Brain microvascular endothelial cell (primary cell): ENCODE measurements at regions not wholly inside any gene's neighbourhood (a gene's known extent, or its start where the extent isn't known, plus 50 kb on each side); places are given as distances from the start of the nearest gene placed in this dataset.

Source experiments
- DNase-seq: peaks from one replicate; pipeline ENCODE4 v3.0.0-alpha.2; 2020
- H3K27ac ChIP-seq: fragments of 250-450 bp; sonication (Bioruptor Pico); 2 replicates; pipeline ENCODE4 v1.5.1; 2020; ENCODE audit warnings: mild to moderate bottlenecking, moderate library complexity
- H3K27me3 ChIP-seq: fragments of 250-450 bp; sonication (Bioruptor Pico); replicated peaks from 2 replicates; pipeline ENCODE4 v1.5.1; 2020; ENCODE audit warnings: mild to moderate bottlenecking
- H3K36me3 ChIP-seq: fragments of 250-450 bp; sonication (Bioruptor Pico); replicated peaks from 2 replicates; pipeline ENCODE4 v1.5.1; 2020; ENCODE audit warnings: mild to moderate bottlenecking
- H3K4me3 ChIP-seq: 2 replicates; pipeline ENCODE4 v1.5.1; 2011; ENCODE audit warnings: low read depth, mild to moderate bottlenecking, control low read depth, low read length, moderate library complexity
- CTCF ChIP-seq: IDR thresholded peaks from 2 replicates; pipeline ENCODE4 v1.5.1; 2011; ENCODE audit warnings: low read depth, mild to moderate bottlenecking, moderate library complexity, low read length, control low read depth, inconsistent platforms; ENCODE audit errors: missing control alignments
- in situ Hi-C: cut with HindIII; loops from 2 replicates; pipeline ENCODE4 v1.10.0; 2017; ENCODE audit warnings: low sequenced_read_pairs, low pct_ligation_motif_present

- TF ChIP-seq CTCF, result no peak
- Histone ChIP-seq H3K4me3 (no peak overlapping the region), H3K27me3 (no peaks in the 10 kb centered on the region), H3K27ac (no peak overlapping the region), H3K36me3 (no peaks in the 10 kb centered on the region)
- no peak for DNase-seq
- in situ Hi-C loops, result no loop called here
Measured at GRCh38 chr6:18725449-18725848, 338.3 kb downstream of the RNF144B start.

- no peak for DNase-seq
- no peak for TF ChIP-seq CTCF
- H3K27ac ChIP-seq, result no peak overlapping the region
- H3K27me3 ChIP-seq, result no peaks in the 10 kb centered on the region
- no peaks in the 10 kb centered on the region for H3K36me3 ChIP-seq
- no peak overlapping the region for H3K4me3 ChIP-seq
- in situ Hi-C loops, result no loop called here
Measured at GRCh38 chr6:18733921-18734550, 346.9 kb downstream of the RNF144B start.

GRCh38 chr6:18741741-18742140 lies 354.6 kb downstream of the RNF144B start:
- no peak overlapping the region for H3K4me3 ChIP-seq
- H3K36me3 ChIP-seq, result no peaks in the 10 kb centered on the region
- no peak for TF ChIP-seq CTCF
- in situ Hi-C loops, result no loop called here
- H3K27me3 ChIP-seq, result no peaks in the 10 kb centered on the region
- no peak overlapping the region for H3K27ac ChIP-seq
- DNase-seq, result no peak

- in situ Hi-C loops, result no loop called here
- H3K36me3 ChIP-seq, result no peaks in the 10 kb centered on the region
- no peak for TF ChIP-seq CTCF
- DNase-seq, result peak; percentile 9
- no peaks in the 10 kb centered on the region for H3K27me3 ChIP-seq
- no peak overlapping the region for H3K4me3 ChIP-seq
- no peak overlapping the region for H3K27ac ChIP-seq
Measured at GRCh38 chr6:18742406-18742805, 355.3 kb downstream of the RNF144B start.

- in situ Hi-C loops, result no loop called here
- H3K27me3 ChIP-seq, result no peaks in the 10 kb centered on the region
- H3K36me3 ChIP-seq, result no peaks in the 10 kb centered on the region
- no peak for DNase-seq
- no peak for TF ChIP-seq CTCF
- H3K27ac ChIP-seq, result no peak overlapping the region
- H3K4me3 ChIP-seq, result no peak overlapping the region
Measured at GRCh38 chr6:18746727-18747126, 359.6 kb downstream of the RNF144B start.

GRCh38 chr6:18748314-18748713 lies 361.2 kb downstream of the RNF144B start:
- Histone ChIP-seq H3K4me3 (no peak overlapping the region), H3K36me3 (no peaks in the 10 kb centered on the region), H3K27me3 (no peaks in the 10 kb centered on the region), H3K27ac (no peak overlapping the region)
- in situ Hi-C loops, result no loop called here
- DNase-seq, result no peak
- TF ChIP-seq CTCF, result no peak
